ENCODE measurements at regions not wholly inside any gene's neighbourhood (a gene's known extent, or its start where the extent isn't known, plus 50 kb on each side); places are given as distances from the start of the nearest gene placed in this dataset.
A peak's percentile ranks its signal among the peaks of the same experiment; 100 is the strongest.

- no peak for DNase-seq
Measured at GRCh38 chr10:71044720-71045119, 156.4 kb upstream of the PCBD1 start.

- no peak for DNase-seq
Measured at GRCh38 chr10:71045204-71045809, 156.9 kb upstream of the PCBD1 start.

- DNase-seq, result no peak
Measured at GRCh38 chr10:71045936-71046335, 157.6 kb upstream of the PCBD1 start.

GRCh38 chr10:71046747-71047146, 158.4 kb upstream of the PCBD1 start:
- DNase-seq, result no peak

GRCh38 chr10:71048971-71049615, 160.7 kb upstream of the PCBD1 start:
- DNase-seq, result no peak

- DNase-seq, result no peak
Measured at GRCh38 chr10:71049994-71050393, 161.6 kb upstream of the PCBD1 start.

- DNase-seq, result no peak
Measured at GRCh38 chr10:71052076-71052660, 160.2 kb upstream of the UNC5B start.

GRCh38 chr10:71052708-71053107, 159.7 kb upstream of the UNC5B start:
- no peak for DNase-seq

- no peak for DNase-seq
Measured at GRCh38 chr10:71053169-71053895, 159.0 kb upstream of the UNC5B start.

- DNase-seq, result no peak
Measured at GRCh38 chr10:71058308-71058707, 154.1 kb upstream of the UNC5B start.

GRCh38 chr10:71059054-71059818, 153.1 kb upstream of the UNC5B start:
- DNase-seq, result peak; percentile 19

GRCh38 chr10:71059943-71060342, 152.4 kb upstream of the UNC5B start:
- DNase-seq, result no peak

GRCh38 chr10:71060476-71061426, 151.6 kb upstream of the UNC5B start:
- no peak for DNase-seq

GRCh38 chr10:71061472-71061871, 150.9 kb upstream of the UNC5B start:
- DNase-seq, result no peak

GRCh38 chr10:71062156-71062555, 150.2 kb upstream of the UNC5B start:
- no peak for DNase-seq

GRCh38 chr10:71063401-71063800, 149.0 kb upstream of the UNC5B start:
- DNase-seq, result no peak

- no peak for DNase-seq
Measured at GRCh38 chr10:71064413-71065118, 147.8 kb upstream of the UNC5B start.

GRCh38 chr10:71065659-71066058, 146.7 kb upstream of the UNC5B start:
- no peak for DNase-seq

- no peak for DNase-seq
Measured at GRCh38 chr10:71066600-71066999, 145.8 kb upstream of the UNC5B start.

GRCh38 chr10:71067098-71067740, 145.2 kb upstream of the UNC5B start:
- no peak for DNase-seq
